ENCODE measurements at regions not wholly inside any gene's neighbourhood (a gene's known extent, or its start where the extent isn't known, plus 50 kb on each side); places are given as distances from the start of the nearest gene placed in this dataset.

DNA sequence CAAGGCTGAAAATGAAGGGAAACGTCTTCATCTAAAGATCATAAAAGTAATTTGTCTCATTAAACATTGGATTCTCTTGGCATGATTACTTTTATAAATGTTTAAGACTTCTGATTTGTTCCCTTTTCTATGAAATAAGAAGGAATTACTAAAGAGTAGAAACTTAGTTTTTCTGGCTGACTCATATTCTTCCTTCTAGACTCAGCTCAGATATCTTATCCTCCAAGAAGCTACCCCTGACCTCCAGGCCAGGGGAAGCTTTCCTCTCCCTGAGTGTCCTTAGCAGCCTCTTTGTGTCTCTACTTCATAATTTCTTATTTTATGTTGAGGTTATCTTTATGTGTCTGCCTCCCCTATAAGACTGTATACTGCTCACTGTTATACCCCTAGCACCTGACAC lies 291.9 kb upstream of the STT3B start:
- TF ChIP-seq, protein P1, sequence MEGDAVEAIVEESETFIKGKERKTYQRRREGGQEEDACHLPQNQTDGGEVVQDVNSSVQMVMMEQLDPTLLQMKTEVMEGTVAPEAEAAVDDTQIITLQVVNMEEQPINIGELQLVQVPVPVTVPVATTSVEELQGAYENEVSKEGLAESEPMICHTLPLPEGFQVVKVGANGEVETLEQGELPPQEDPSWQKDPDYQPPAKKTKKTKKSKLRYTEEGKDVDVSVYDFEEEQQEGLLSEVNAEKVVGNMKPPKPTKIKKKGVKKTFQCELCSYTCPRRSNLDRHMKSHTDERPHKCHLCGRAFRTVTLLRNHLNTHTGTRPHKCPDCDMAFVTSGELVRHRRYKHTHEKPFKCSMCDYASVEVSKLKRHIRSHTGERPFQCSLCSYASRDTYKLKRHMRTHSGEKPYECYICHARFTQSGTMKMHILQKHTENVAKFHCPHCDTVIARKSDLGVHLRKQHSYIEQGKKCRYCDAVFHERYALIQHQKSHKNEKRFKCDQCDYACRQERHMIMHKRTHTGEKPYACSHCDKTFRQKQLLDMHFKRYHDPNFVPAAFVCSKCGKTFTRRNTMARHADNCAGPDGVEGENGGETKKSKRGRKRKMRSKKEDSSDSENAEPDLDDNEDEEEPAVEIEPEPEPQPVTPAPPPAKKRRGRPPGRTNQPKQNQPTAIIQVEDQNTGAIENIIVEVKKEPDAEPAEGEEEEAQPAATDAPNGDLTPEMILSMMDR (IDR thresholded peaks at IDR 0.05; ENCODE audit: low read depth, low read length) = no peak
- no peak overlapping the region for H3K4me3 ChIP-seq (replicated peaks in 1 of 2; ENCODE audit: low read depth in 2 of 2, low read length in 2 of 2)
- no peak for DNase-seq (ENCODE audit: low read depth in 2 of 2)

DNA sequence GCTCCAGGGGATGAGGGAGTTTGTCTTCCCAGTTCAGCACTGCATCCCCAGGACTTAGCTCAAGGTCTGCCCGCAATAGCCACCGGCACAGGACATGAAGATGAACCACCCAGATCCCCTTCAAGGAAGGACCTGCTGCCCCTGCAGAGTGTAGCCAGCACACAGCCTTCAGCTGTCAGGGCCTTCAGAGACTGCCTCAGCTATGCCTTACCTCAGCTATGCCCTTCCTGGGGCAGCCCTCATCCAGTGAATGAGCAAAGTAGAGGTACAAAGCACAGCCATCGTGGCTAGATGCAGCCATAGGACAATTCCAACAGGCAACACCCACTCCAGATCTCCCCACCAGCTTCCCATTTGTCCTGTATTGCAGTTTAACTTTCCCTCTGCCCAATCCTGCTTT lies 291.2 kb upstream of the STT3B start:
- no peak overlapping the region for H3K4me3 ChIP-seq (replicated peaks in 1 of 2; ENCODE audit: low read depth in 2 of 2, low read length in 2 of 2)
- TF ChIP-seq, protein P1 (IDR thresholded peaks at IDR 0.05; ENCODE audit: low read depth, low read length) = no peak
- DNase-seq (ENCODE audit: low read depth in 2 of 2) = no peak

DNA sequence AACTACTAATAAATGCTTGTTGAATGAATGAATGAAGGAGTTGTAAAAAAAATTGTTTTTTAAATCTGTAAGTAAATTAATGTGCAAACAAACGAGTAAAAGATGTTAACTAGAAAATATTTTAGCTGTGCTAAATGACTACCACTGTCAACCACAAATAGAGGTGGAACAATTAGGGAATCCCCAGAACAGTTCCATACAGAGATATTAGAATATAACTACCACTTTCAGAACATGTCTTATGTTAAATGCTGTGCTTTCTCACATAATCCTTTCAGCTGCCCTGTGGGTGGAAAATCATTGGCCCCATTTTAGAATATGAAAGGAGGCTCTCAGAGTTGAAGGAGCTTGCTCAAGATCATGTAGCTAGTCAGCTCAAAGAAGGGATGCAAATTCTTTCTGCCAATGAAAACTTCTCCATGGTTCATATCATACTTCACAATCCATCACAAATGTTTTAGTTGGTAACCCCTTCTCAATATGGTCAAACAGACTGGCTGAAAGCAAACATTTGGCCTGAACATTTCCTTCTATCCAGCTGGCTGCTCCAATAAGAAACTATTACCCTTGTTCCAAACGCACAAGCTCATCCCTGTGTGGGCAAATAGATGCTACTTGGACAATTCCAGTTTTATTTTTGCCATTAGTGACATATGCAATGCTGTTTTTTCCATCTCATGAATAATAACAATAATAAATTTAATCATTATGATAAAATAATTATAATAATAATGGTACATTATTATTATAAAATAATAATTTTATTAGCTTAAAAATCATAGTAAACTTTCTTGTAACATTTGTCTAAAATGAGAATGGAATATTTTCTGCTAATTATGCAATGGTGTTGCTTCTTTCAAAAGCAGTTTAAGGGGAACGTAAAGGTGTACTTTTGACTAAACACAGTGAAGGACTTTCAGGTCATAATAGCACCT lies 290.4 kb upstream of the STT3B start:
- DNase-seq (ENCODE audit: low read depth in 2 of 2) = no peak
- TF ChIP-seq, protein P1 (IDR thresholded peaks at IDR 0.05; ENCODE audit: low read depth, low read length) = no peak

DNA sequence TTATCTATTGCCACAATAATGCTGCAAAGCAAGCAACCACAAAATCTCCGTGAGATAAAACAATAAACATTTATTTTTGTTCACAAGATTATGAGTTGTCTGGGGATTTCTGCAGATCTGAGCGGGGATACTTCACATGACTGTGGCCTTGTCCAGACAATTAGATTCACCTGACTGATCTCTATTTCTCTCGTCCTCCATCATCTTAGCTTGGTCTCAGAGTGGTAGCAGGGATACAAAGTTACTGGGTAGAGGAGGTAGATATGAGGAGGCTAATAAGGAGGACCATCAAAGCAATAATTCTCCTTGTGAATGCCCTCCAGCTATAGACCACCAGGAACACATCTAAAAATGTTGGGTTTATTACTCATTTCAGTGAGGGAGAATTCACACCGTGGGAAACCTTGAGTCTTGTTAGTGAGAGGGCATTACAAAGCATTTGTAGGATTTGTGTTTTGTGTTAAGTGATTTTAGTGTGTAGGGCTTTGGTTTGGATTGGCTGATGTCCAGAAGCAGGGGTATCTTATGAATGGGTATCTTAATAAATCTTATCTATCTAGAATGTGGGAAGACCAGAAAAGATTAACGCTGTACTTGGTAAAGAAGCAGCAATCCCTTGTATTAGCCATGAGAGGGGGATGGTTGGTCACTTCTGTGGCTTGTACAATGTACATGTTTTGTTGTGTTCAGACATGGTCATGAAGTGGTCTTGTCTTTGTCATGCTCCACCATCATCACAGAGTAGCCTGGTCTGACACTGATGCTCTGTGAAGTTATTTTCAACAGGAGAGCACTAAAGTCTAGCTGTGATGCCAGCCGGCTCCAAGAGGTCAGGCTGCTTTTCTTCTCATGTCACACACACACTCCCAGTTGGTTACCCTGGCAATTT lies 287.6 kb upstream of the STT3B start:
- TF ChIP-seq, protein P1 (IDR thresholded peaks at IDR 0.05; ENCODE audit: low read depth, low read length) = no peak
- no peak overlapping the region for H3K4me3 ChIP-seq (replicated peaks in 1 of 2; ENCODE audit: low read depth in 2 of 2, low read length in 2 of 2)
- peak; percentile 8 to 25 for DNase-seq (ENCODE audit: low read depth in 2 of 2)

More for the DNA sequence above, 290.4 kb upstream of the STT3B start:
- H3K4me3 ChIP-seq (replicated peaks in 1 of 2; ENCODE audit: low read depth in 2 of 2, low read length in 2 of 2) = no peak overlapping the region

DNA sequence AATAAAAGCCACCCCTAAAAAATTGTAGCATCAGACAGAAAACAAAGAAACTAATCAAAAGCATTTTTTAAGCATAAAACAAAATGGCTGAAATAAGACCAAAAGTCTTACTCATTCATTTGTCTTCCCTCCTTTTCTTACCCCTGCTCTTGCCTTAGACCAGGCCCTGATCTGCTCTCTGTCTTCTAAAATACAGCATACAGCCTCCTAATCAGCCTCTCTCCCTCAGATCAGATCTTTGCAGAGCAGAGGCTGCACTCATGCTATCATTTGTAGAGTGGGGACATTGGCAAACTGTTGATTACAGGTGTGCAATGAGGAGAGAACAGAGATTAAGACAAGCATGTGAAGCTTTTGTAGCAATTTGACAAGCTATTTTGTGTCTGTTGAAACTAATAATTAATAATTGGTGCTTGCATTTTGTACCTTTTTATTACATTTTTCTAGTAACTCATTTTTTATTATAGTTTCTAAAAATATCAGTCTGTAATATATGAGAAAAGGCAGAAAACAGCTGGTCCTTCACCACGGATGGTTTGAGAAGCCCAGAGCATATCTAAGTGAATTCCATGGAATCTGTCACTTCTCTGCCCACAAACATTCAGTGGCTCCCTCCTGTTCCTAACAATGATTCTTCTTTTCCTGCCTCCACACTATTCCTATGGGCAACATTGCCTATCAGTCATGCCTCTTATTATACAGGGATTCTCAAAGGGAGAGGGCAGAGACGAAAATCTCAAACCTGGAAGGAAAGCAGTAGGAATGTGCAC lies 286.2 kb upstream of the STT3B start:
- no peak overlapping the region for H3K4me3 ChIP-seq (replicated peaks in 1 of 2; ENCODE audit: low read depth in 2 of 2, low read length in 2 of 2)
- DNase-seq (ENCODE audit: low read depth in 2 of 2) = no peak
- TF ChIP-seq, protein P1 (IDR thresholded peaks at IDR 0.05; ENCODE audit: low read depth, low read length) = no peak

DNA sequence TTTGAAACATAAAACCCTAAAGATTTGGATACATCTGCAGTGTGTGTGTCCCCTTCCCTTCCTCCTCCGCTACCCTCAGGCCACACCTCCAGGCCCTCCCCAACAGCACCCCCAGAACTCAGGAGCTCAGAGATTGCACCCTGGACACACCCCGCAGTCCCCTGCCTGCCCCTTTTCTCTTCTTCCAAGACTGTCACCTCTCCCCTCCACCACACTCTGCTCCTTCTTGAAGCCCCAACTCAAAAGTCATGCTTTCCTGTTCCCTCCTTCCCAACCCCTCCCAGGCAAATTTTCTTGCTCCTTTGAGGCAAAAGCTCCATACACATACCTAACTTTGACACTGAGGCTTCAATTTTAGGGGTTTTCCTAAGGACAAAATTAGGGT lies 285.7 kb upstream of the STT3B start:
- TF ChIP-seq, protein P1 (IDR thresholded peaks at IDR 0.05; ENCODE audit: low read depth, low read length) = no peak
- no peak for DNase-seq (ENCODE audit: low read depth in 2 of 2)

More for the DNA sequence above, 285.7 kb upstream of the STT3B start:
- no peak overlapping the region for H3K4me3 ChIP-seq (replicated peaks in 1 of 2; ENCODE audit: low read depth in 2 of 2, low read length in 2 of 2)

Measured in cardiac fibroblast (primary cell).